ENCODE measurements at regions not wholly inside any gene's neighbourhood (a gene's known extent, or its start where the extent isn't known, plus 50 kb on each side); places are given as distances from the start of the nearest gene placed in this dataset.

- no peak for DNase-seq (ENCODE audit: low spot score)
Measured at GRCh38 chr10:6637053-6637452, 57.0 kb upstream of the PRKCQ start.

- DNase-seq (ENCODE audit: low spot score) = no peak
Measured at GRCh38 chr10:6635784-6636183, 55.7 kb upstream of the PRKCQ start.

Data from ecto neural progenitor cell (in vitro differentiated cells).